Astrocyte of the cerebellum (primary cell): ENCODE measurements at regions not wholly inside any gene's neighbourhood (a gene's known extent, or its start where the extent isn't known, plus 50 kb on each side); places are given as distances from the start of the nearest gene placed in this dataset.

Experiments used
- DNase-seq: peaks from one replicate; pipeline ENCODE4 v3.0.0-alpha.2; 2011; ENCODE audit warnings: low read depth
- H3K4me3 ChIP-seq: 2 replicates; pipeline ENCODE4 v1.5.1; 2011; ENCODE audit warnings: mild to moderate bottlenecking, low read depth, low read length, moderate library complexity
- CTCF ChIP-seq: IDR thresholded peaks from 2 replicates; pipeline ENCODE4 v1.5.1; 2012; ENCODE audit warnings: low read length, low read depth, moderate library complexity, mild to moderate bottlenecking; ENCODE audit errors: missing control alignments
- in situ Hi-C: cut with HindIII; loops from 2 replicates; pipeline ENCODE4 v1.10.0; 2017; ENCODE audit warnings: low sequenced_read_pairs

GRCh38 chr16:51017969-51018368 lies 133.1 kb downstream of the SALL1 start:
- DNase-seq = no peak
- no peak overlapping the region for H3K4me3 ChIP-seq
- in situ Hi-C loops = loop anchor here (5.0 kb wide), 1 partner anchor 54 kb away; no protein-coding TSS in a partner anchor
- no peak for TF ChIP-seq CTCF

GRCh38 chr16:51012396-51012795 lies 138.7 kb downstream of the SALL1 start:
- DNase-seq = no peak
- in situ Hi-C loops = no loop called here
- no peak for TF ChIP-seq CTCF
- H3K4me3 ChIP-seq = no peak overlapping the region

GRCh38 chr16:51010817-51011216 lies 140.3 kb downstream of the SALL1 start:
- TF ChIP-seq CTCF = no peak
- DNase-seq = no peak
- in situ Hi-C loops = no loop called here
- H3K4me3 ChIP-seq = no peak overlapping the region

- in situ Hi-C loops = no loop called here
- H3K4me3 ChIP-seq = no peak overlapping the region
- DNase-seq = no peak
- TF ChIP-seq CTCF = no peak
These were observed 141.3 kb downstream of the SALL1 start for GRCh38 chr16:51009813-51010212.

GRCh38 chr16:51009359-51009758 lies 141.7 kb downstream of the SALL1 start:
- DNase-seq = no peak
- in situ Hi-C loops = no loop called here
- no peak for TF ChIP-seq CTCF
- no peak overlapping the region for H3K4me3 ChIP-seq

- no peak overlapping the region for H3K4me3 ChIP-seq
- no peak for DNase-seq
- in situ Hi-C loops = no loop called here
- no peak for TF ChIP-seq CTCF
These were observed 142.5 kb downstream of the SALL1 start for GRCh38 chr16:51008607-51009006.

- H3K4me3 ChIP-seq = no peak overlapping the region
- in situ Hi-C loops = no loop called here
- no peak for TF ChIP-seq CTCF
- no peak for DNase-seq
These were observed 143.0 kb downstream of the SALL1 start for GRCh38 chr16:51008037-51008436.
